ENCODE measurements at regions not wholly inside any gene's neighbourhood (a gene's known extent, or its start where the extent isn't known, plus 50 kb on each side); places are given as distances from the start of the nearest gene placed in this dataset.
"Not testable (repeated sequence)": the region's sequence is repeated elsewhere in the genome, so short reads cannot be mapped to it uniquely, and the experiment has no call there.

DNA sequence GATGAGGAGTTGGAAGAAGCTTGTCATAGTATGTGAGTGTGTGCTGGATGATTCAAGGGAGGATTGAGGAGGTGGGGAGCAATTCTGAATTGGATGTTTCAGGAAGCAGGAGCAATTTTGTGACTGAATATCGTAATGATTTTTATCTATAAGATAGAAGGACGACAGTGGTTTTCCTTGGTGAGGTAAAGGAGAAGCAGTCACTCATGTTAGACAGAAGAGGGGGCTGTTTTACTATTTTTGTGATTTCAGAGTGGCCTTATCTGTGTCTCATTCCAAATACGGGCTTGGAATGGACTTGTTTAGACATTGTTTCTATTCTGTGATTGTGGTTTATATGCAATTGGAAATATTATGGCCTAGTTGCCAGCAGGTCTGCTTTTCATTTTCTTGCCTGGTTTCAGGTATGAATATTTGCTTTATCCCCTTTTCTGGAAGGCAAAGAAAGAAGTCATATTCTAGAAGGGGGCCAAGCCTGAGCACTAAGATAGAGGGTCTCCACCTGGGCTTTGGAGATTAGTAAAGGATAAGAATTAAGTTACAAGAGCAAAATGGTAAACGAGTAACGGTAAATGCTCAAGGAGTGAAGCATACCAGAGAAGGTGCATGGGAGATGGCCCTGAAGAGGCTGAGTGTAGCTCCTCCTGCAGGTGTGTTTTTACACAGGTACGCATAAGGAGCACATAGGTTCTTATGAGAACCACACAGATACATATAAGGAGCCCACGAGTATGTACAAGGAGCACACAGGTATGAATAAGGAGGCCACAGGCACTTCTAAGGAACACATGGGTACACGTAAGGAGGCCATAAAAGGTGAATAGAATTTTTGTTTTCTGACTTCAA, 124.6 kb upstream of the KCNAB1 start:
- Mint-ChIP-seq H3K27me3 (no peaks in the 10 kb centered on the region), H3K4me3 (no peak overlapping the region), H3K27ac (no peak overlapping the region), H3K36me3 (ENCODE audit: low read depth) (no peaks in the 10 kb centered on the region), H3K4me1 (ENCODE audit: low read depth) (no peaks in the 10 kb centered on the region), H3K9me3 (peaks cover 7% of the 10 kb centered on the region)
- no peak for DNase-seq

DNA sequence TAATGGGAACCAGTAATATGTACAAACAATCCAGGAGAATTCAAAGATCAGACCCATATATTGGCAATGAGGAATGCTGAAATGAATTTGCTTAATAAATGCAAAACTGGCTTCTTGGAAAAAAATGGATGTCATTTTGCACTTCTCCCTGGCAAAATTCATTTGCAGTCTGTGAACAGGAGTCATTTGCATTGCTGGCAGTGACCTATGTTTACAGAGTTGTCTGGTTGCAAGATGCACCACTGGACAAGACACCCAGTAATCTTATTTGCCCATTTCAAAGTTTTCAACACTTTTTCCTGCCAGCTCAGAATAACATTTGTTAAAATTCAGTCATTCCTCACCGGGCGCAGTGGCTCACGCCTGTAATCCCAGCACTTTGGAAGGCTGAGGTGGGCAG, 123.5 kb upstream of the KCNAB1 start:
- H3K9me3 Mint-ChIP-seq: peaks cover 7% of the 10 kb centered on the region
- no peaks in the 10 kb centered on the region for H3K4me1 Mint-ChIP-seq (ENCODE audit: low read depth)
- no peak overlapping the region for H3K27ac Mint-ChIP-seq
- no peak overlapping the region for H3K4me3 Mint-ChIP-seq
- no peaks in the 10 kb centered on the region for H3K36me3 Mint-ChIP-seq (ENCODE audit: low read depth)
- H3K27me3 Mint-ChIP-seq: no peaks in the 10 kb centered on the region
- no peak for DNase-seq

DNA sequence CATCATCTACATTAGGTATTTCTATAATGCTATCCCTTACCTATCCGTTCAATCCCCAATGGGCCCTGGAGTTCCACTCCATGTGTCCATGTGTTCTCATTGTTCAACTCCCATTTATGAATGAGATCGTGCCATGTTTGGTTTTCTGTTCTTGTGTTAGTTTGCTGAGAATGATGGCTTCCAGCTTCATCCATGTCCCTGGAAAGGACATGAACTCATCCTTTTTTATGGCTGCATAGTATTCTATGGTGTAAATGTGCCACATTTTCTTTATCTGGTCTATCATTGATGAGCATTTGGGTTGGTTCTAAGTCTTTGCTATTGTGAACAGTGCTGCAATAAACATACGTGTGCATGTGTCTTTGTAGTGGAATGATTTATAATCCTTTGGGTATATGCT, 122.2 kb upstream of the KCNAB1 start:
- not testable (repeated sequence) for H3K27me3 Mint-ChIP-seq; H3K27ac Mint-ChIP-seq; H3K4me3 Mint-ChIP-seq; H3K36me3 Mint-ChIP-seq (ENCODE audit: low read depth); H3K4me1 Mint-ChIP-seq (ENCODE audit: low read depth); H3K9me3 Mint-ChIP-seq; DNase-seq

DNA sequence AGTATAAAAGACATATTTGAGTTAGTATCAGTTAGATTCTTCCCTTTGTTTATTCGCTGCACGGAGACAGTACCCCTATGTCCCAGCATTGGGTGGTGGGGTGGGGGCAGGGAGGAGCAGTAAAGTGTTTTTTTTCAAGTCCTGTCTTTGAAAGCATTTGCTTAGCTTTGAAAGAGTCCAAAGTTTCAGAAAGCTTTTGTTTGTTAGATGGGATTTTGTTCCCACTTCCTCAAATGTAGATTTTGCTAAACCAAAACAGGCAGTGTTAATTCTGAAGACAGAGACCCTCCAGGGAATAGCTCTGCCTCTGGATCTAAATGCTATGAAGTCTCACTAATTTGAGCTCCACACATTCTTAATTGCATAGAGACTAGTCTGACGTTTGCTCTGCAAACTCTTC, 114.6 kb upstream of the KCNAB1 start:
- Mint-ChIP-seq H3K27me3 (peaks cover 21% of the 10 kb centered on the region), H3K4me1 (ENCODE audit: low read depth) (no peaks in the 10 kb centered on the region), H3K36me3 (ENCODE audit: low read depth) (no peaks in the 10 kb centered on the region), H3K9me3 (no peaks in the 10 kb centered on the region), H3K27ac (no peak overlapping the region), H3K4me3 (no peak overlapping the region)
- DNase-seq: no peak

DNA sequence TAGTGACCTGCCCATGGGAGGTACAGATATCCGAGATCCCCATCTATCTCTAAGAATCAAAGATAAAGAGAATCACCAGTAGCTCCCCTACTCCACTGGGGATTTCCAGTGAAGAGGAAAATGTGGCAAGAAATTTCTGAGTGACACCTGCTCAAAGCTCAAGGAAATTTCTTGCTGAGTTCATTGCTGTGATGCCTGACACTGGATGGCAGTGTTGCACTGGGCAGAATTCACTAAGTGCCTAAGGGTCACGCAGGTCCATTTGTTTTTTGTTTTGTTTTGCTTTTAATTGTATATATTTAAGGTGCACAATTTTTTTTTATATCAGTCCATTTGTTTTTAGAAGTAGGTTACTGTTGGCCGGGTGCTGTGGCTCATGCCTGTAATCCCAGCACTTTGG, 109.5 kb upstream of the KCNAB1 start:
- Mint-ChIP-seq H3K27ac (no peak overlapping the region), H3K4me1 (ENCODE audit: low read depth) (no peaks in the 10 kb centered on the region), H3K36me3 (ENCODE audit: low read depth) (no peaks in the 10 kb centered on the region), H3K27me3 (peaks cover 30% of the 10 kb centered on the region), H3K9me3 (no peaks in the 10 kb centered on the region), H3K4me3 (no peak overlapping the region)
- DNase-seq: no peak

DNA sequence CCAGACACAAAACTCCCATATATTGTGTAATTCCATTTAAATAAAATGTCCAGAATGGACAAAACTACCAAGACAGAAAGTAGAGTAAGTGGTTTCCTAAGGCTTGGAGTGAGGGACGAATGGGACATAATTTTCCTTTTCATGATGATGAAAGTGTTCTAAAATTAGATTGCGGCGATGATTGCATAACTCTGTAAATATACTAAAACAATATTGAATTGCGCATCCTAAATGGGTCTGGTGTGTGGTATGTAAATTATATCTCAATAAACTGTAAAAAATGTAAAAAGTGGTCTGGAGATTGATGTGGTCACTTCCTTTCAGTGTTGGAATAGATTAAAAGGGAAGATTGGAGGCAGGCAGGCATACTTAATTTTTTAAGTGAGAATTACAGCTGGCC, 105.9 kb upstream of the KCNAB1 start:
- no peaks in the 10 kb centered on the region for H3K9me3 Mint-ChIP-seq
- DNase-seq: no peak
- H3K4me1 Mint-ChIP-seq (ENCODE audit: low read depth): no peaks in the 10 kb centered on the region
- H3K27ac Mint-ChIP-seq: no peak overlapping the region
- no peaks in the 10 kb centered on the region for H3K36me3 Mint-ChIP-seq (ENCODE audit: low read depth)
- H3K4me3 Mint-ChIP-seq: no peak overlapping the region
- H3K27me3 Mint-ChIP-seq: peaks cover 15% of the 10 kb centered on the region

DNA sequence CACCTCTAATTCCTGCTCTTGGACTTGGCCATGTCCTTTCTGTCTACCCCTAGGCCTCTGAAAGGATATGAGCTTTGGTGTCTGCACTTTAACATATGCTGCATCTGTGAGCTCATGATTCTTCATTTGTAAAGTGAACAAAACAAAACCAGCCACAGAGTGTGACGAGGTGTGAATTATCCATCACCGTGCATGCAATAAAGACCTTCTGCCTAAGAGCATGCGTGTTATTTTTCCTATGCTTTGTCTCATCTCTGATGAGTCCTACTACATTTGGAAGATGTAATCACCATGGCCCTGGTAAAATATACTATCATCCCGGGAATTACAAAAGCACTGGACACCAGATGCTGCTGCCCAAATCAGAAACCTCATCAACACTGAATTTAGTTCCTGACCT, 103.5 kb upstream of the KCNAB1 start:
- Mint-ChIP-seq H3K27ac (no peak overlapping the region), H3K4me1 (ENCODE audit: low read depth) (no peaks in the 10 kb centered on the region), H3K4me3 (no peak overlapping the region), H3K36me3 (ENCODE audit: low read depth) (no peaks in the 10 kb centered on the region), H3K27me3 (peaks cover 8% of the 10 kb centered on the region), H3K9me3 (no peaks in the 10 kb centered on the region)
- no peak for DNase-seq

DNA sequence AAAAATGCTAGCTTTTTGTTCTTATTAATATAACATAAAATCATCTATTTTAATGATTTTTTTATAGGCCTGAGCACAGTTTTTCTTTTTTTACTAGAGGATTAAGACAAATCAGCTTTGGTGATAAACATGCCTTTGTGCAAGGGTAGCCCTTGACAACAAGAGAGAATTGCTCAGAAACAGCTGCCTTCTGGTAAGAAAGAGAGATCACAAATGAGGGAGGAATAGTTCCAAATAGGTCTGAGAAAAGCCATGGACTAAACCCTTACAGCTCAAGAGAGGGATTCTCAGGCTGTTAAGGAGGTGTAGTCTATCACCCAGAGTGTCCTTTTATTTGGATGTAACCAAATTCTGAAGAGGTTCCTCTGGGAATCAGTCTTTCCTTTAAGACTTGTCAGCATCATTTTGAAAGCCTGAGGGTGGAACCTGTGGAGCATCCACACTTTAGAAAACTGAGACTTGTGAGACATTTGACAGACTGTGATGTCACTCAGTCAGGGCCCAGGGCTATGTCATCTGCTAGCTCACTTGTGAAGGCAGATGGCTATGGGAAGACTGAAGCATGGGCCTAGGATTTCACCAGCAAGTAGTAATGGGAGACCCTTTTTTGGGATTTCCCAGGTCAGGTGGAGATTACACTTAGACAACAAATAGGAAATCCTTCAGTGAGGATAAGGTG, 102.9 kb upstream of the KCNAB1 start:
- H3K27me3 Mint-ChIP-seq: peaks cover 3% of the 10 kb centered on the region
- H3K4me3 Mint-ChIP-seq: no peak overlapping the region
- no peaks in the 10 kb centered on the region for H3K36me3 Mint-ChIP-seq (ENCODE audit: low read depth)
- no peak for DNase-seq
- H3K9me3 Mint-ChIP-seq: no peaks in the 10 kb centered on the region
- H3K4me1 Mint-ChIP-seq (ENCODE audit: low read depth): no peaks in the 10 kb centered on the region
- H3K27ac Mint-ChIP-seq: no peak overlapping the region

DNA sequence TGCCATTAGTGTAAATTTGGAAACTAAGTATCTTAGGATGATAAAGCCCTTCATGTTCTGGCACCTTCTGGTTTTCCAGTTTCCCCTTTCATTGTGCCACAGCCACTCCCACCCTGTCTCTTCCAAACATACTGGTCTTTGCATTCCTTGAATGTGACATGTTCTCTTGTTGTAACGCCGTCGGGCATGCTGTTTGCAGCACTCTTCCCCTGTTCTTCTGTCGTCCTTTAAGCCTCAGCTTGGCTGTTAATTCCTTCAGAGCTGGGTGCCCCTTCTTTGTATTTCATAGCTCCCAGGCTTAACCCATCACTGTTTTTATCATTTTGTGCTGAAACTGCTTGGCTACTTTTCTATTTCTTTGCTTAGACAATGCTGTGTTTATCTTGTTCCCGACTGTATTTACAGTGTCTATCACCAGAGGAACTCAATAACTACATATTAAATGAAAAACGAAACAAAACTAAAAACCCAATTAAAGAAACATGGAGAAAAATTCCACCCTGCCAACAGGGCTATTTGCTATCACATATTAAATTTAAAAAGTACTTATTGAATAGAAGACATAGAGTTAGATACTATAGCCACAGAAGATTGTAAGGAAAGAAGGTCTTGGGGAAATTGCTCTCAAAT, 95.4 kb upstream of the KCNAB1 start:
- H3K36me3 Mint-ChIP-seq (ENCODE audit: low read depth): no peaks in the 10 kb centered on the region
- no peaks in the 10 kb centered on the region for H3K4me1 Mint-ChIP-seq (ENCODE audit: low read depth)
- no peaks in the 10 kb centered on the region for H3K9me3 Mint-ChIP-seq
- DNase-seq: no peak
- H3K27ac Mint-ChIP-seq: no peak overlapping the region
- H3K27me3 Mint-ChIP-seq: peaks cover 7% of the 10 kb centered on the region
- no peak overlapping the region for H3K4me3 Mint-ChIP-seq

DNA sequence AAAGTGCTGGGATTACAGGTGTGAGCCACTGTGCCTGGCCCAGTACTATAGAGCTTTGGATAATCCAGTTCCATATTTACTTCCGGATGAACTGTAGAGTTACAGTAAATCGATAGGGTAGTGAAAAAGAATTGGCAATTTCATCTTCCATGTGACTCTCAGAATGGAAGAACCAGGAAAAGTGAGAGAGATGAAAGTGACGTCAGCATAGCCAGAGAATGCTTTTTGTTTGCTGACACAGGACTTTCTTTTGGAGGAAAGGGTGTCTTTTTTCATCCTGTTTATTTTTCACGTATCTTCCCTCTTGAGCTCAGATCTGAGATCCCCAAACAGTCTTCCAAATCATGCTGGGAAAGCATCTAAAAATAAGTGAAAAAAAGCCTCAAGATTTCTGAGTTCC, 91.2 kb upstream of the KCNAB1 start:
- H3K9me3 Mint-ChIP-seq: no peaks in the 10 kb centered on the region
- H3K27ac Mint-ChIP-seq: no peak overlapping the region
- peaks cover 7% of the 10 kb centered on the region for H3K27me3 Mint-ChIP-seq
- DNase-seq: no peak
- H3K4me1 Mint-ChIP-seq (ENCODE audit: low read depth): no peaks in the 10 kb centered on the region
- H3K4me3 Mint-ChIP-seq: no peak overlapping the region
- no peaks in the 10 kb centered on the region for H3K36me3 Mint-ChIP-seq (ENCODE audit: low read depth)

DNA sequence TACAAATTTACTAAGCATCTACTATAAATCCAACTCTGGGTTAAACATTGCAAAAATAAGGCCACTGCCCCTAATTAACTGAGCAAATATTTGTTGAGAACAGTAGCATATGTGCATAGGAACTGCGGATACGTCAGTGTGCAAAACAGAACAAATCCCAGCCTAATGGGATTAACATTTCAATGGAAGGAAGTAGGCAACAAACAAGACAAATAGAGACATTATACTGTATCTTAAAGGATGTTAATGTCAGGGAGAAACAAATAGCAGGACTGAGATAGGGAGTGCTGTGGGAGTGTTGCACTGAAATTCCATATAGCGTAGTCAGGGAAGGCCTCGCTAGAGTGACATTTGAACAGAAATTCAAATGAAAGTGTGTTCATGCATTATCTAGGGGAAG, 89.7 kb upstream of the KCNAB1 start:
- Mint-ChIP-seq H3K9me3 (no peaks in the 10 kb centered on the region), H3K4me3 (no peak overlapping the region), H3K27me3 (peaks cover 4% of the 10 kb centered on the region), H3K27ac (no peak overlapping the region), H3K36me3 (ENCODE audit: low read depth) (no peaks in the 10 kb centered on the region), H3K4me1 (ENCODE audit: low read depth) (no peaks in the 10 kb centered on the region)
- no peak for DNase-seq

DNA sequence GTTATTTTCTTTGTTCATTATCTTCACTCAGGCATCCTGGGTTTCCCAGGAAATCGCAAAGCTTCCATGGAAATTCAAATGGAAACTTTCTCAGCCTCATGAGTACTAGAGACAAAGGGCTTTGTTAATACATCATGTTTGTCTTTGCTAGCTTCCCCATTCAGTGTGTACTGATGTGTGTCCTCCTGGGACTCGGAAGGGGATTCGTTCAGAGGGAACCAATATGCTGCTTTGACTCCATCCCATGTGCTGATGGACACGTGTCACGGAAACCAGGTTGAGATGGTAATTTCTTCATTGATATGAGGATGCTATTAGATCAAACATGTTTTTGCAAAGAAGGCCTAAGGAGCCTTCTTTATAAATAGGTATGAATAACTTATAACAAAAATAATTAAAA, 87.0 kb upstream of the KCNAB1 start:
- H3K27ac Mint-ChIP-seq: no peak overlapping the region
- no peak overlapping the region for H3K4me3 Mint-ChIP-seq
- no peaks in the 10 kb centered on the region for H3K27me3 Mint-ChIP-seq
- no peaks in the 10 kb centered on the region for H3K4me1 Mint-ChIP-seq (ENCODE audit: low read depth)
- no peaks in the 10 kb centered on the region for H3K9me3 Mint-ChIP-seq
- no peak for DNase-seq
- H3K36me3 Mint-ChIP-seq (ENCODE audit: low read depth): no peaks in the 10 kb centered on the region

DNA sequence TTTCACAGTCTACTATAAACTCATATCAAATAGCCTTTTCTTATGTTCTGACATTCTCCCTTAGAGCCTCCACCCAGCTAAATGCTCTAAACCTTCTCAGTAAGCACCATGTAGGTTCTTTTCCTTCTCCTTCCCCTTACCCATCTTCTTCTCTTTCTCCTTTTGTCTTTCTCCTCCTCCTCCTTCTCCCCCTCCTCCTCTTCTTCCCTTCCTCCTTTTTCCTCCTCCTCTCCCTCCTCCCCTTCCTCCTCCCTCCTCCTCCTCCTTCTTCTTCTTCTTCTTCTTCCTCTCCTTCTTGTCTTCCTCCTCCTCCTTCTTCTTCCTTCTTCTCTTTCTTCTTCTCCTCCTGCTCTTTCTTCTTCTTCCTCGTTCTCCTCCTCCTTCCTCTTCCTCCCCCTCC, 85.2 kb upstream of the KCNAB1 start:
- Mint-ChIP-seq H3K9me3 (no peaks in the 10 kb centered on the region), H3K27me3 (no peaks in the 10 kb centered on the region), H3K36me3 (ENCODE audit: low read depth) (no peaks in the 10 kb centered on the region), H3K4me3 (no peak overlapping the region), H3K4me1 (ENCODE audit: low read depth) (no peaks in the 10 kb centered on the region), H3K27ac (no peak overlapping the region)
- no peak for DNase-seq

DNA sequence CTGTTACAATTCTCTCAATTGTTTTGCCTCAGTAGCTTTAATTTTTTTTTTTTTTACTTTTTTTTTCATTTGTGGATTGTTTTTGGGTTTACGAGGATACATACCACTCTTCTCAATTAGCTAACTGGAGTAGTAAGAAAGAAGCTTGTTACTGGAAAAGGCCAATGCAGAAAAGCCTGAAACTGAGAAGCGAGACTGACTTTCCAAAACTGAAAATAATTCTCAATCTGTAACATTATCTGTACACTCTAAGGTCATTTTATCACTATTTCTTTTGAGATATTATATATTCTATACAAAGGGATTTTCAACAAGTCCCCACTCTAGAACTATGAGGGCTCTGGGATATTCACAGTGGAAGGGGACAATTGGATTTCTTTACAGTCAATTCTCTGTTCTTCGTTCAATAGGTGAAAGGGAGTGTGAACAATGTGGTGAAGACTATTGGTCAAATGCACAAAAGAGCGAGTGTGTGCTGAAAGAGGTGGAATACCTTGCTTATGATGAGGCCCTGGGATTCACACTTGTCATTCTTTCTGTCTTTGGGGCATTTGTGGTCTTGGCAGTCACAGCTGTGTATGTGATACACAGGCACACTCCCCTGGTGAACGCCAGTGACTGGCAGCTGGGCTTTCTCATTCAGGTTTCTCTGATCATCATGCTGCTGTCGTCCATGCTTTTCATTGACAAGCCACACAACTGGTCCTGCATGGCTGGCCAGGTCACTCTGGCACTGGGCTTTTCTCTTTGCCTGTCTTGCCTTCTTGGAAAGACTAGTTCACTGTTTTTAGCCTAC, 83.9 kb upstream of the KCNAB1 start:
- Mint-ChIP-seq H3K27me3 (no peaks in the 10 kb centered on the region), H3K4me1 (ENCODE audit: low read depth) (no peaks in the 10 kb centered on the region), H3K27ac (no peak overlapping the region), H3K36me3 (ENCODE audit: low read depth) (no peaks in the 10 kb centered on the region), H3K9me3 (no peaks in the 10 kb centered on the region), H3K4me3 (no peak overlapping the region)
- DNase-seq: no peak

All from activated T-cell treated with anti-CD3 and anti-CD28 coated beads, Interleukin-2, amount 50 U/mL, for 24 hours (primary cell).